ENCODE measurements at regions not wholly inside any gene's neighbourhood (a gene's known extent, or its start where the extent isn't known, plus 50 kb on each side); places are given as distances from the start of the nearest gene placed in this dataset.

GRCh38 chr4:3838437-3839380 is 72.5 kb downstream of the ADRA2C start:
- Histone ChIP-seq H3K27ac (ENCODE audit: low read length) (no peak overlapping the region), H3K9me2 (replicated peaks; ENCODE audit: low read length) (no peaks in the 10 kb centered on the region), H3K9me3 (ENCODE audit: low read length) (no peaks in the 10 kb centered on the region), H3K4me3 (ENCODE audit: low read length) (no peak overlapping the region), H3K9ac (ENCODE audit: low read length) (no peak overlapping the region), H3K27me3 (ENCODE audit: low read length) (peaks cover 15% of the 10 kb centered on the region), H3K4me2 (ENCODE audit: low read length) (no peak overlapping the region), H3K36me3 (ENCODE audit: low read depth, low read length) (no peaks in the 10 kb centered on the region), H2AFZ (ENCODE audit: low read length) (no peak overlapping the region), H3F3A (ENCODE audit: low read length, unreplicated experiment) (no peaks in the 10 kb centered on the region), H4K20me1 (ENCODE audit: low read length) (no peaks in the 10 kb centered on the region), H3K79me2 (ENCODE audit: low read length) (no peaks in the 10 kb centered on the region), H3K4me1 (ENCODE audit: insufficient read depth, low read length) (no peaks in the 10 kb centered on the region)
- intact Hi-C loops (cut with micrococcal nuclease): no loop called here
- no TSS peak for BruUV-seq (replicated peaks)
- TF ChIP-seq EZH2phosphoT487 (IDR thresholded peaks at IDR 0.05; ENCODE audit: borderline replicate concordance, low read length) (no peak), CTCF (conservative IDR thresholded peaks at IDR 0.05; ENCODE audit: low read depth, low read length) (no peak), EZH2 (IDR thresholded peaks at IDR 0.05; ENCODE audit: low read length, unreplicated experiment) (no peak)
- CTCF ChIA-PET: no interaction called here
- DNase-seq (no peak), ATAC-seq (no peak)
- POLR2A ChIA-PET (ENCODE audit: unreplicated experiment): no interaction called here

GRCh38 chr4:3845094-3845743 is 79.0 kb downstream of the ADRA2C start:
- no peaks in the 10 kb centered on the region for H3F3A ChIP-seq (ENCODE audit: low read length, unreplicated experiment)
- POLR2A ChIA-PET (ENCODE audit: unreplicated experiment): no interaction called here
- no peaks in the 10 kb centered on the region for H3K4me1 ChIP-seq (ENCODE audit: insufficient read depth, low read length)
- CTCF ChIA-PET: no interaction called here
- peaks cover 18% of the 10 kb centered on the region for H3K27me3 ChIP-seq (ENCODE audit: low read length)
- H2AFZ ChIP-seq (ENCODE audit: low read length): no peak overlapping the region
- DNase-seq (no peak), ATAC-seq (no peak)
- H3K36me3 ChIP-seq (ENCODE audit: low read depth, low read length): no peaks in the 10 kb centered on the region
- no peaks in the 10 kb centered on the region for H4K20me1 ChIP-seq (ENCODE audit: low read length)
- no peak overlapping the region for H3K9ac ChIP-seq (ENCODE audit: low read length)
- H3K79me2 ChIP-seq (ENCODE audit: low read length): no peaks in the 10 kb centered on the region
- no peak overlapping the region for H3K27ac ChIP-seq (ENCODE audit: low read length)
- no peaks in the 10 kb centered on the region for H3K9me3 ChIP-seq (ENCODE audit: low read length)
- no peaks in the 10 kb centered on the region for H3K9me2 ChIP-seq (replicated peaks; ENCODE audit: low read length)
- intact Hi-C loops (cut with micrococcal nuclease): no loop called here
- no peak overlapping the region for H3K4me2 ChIP-seq (ENCODE audit: low read length)
- TF ChIP-seq EZH2phosphoT487 (IDR thresholded peaks at IDR 0.05; ENCODE audit: borderline replicate concordance, low read length) (no peak), EZH2 (IDR thresholded peaks at IDR 0.05; ENCODE audit: low read length, unreplicated experiment) (no peak), CTCF (conservative IDR thresholded peaks at IDR 0.05; ENCODE audit: low read depth, low read length) (no peak)
- no peak overlapping the region for H3K4me3 ChIP-seq (ENCODE audit: low read length)
- BruUV-seq (replicated peaks): no TSS peak

Measured in PC-3 (cell line).